ENCODE measurements at regions not wholly inside any gene's neighbourhood (a gene's known extent, or its start where the extent isn't known, plus 50 kb on each side); places are given as distances from the start of the nearest gene placed in this dataset.
"Not testable (repeated sequence)": the region's sequence is repeated elsewhere in the genome, so short reads cannot be mapped to it uniquely, and the experiment has no call there.

- H3K27me3 ChIP-seq (replicated peaks; ENCODE audit: insufficient read depth); H3K4me1 ChIP-seq (replicated peaks); H3K9me3 ChIP-seq; H3K27ac ChIP-seq; H3K4me3 ChIP-seq; H3K36me3 ChIP-seq; DNase-seq (ENCODE audit: low spot score); intact Hi-C loops (cut with DNase I): not testable (repeated sequence)
- WGBS, result 99% methylated on average over 2 of the region's 2 CpGs
These were observed 74.4 kb upstream of the RTN4 start for GRCh38 chr2:55124682-55125081.

- 66% methylated on average over 2 of the region's 2 CpGs for WGBS
- H3K9me3 ChIP-seq, result no peaks in the 10 kb centered on the region
- no peaks in the 10 kb centered on the region for H3K4me1 ChIP-seq (replicated peaks)
- TF ChIP-seq POLR2A (IDR thresholded peaks at IDR 0.05) (no peak), CTCF (IDR thresholded peaks at IDR 0.05) (no peak), POLR2AphosphoS5 (IDR thresholded peaks at IDR 0.05) (no peak)
- H3K27me3 ChIP-seq (replicated peaks; ENCODE audit: insufficient read depth), result no peaks in the 10 kb centered on the region
- H3K36me3 ChIP-seq, result no peaks in the 10 kb centered on the region
- no peak for DNase-seq (ENCODE audit: low spot score)
- intact Hi-C loops (cut with DNase I), result no loop called here
- H3K4me3 ChIP-seq, result no peak overlapping the region
- no peak overlapping the region for H3K27ac ChIP-seq
These were observed 73.6 kb upstream of the RTN4 start for GRCh38 chr2:55123851-55124269.

- no peaks in the 10 kb centered on the region for H3K9me3 ChIP-seq
- no peak overlapping the region for H3K4me3 ChIP-seq
- WGBS, result 38% methylated on average over 8 of the region's 8 CpGs
- TF ChIP-seq CTCF (IDR thresholded peaks at IDR 0.05), result no peak
- no peak for TF ChIP-seq POLR2AphosphoS5 (IDR thresholded peaks at IDR 0.05)
- TF ChIP-seq POLR2A (IDR thresholded peaks at IDR 0.05), result no peak
- no peak overlapping the region for H3K27ac ChIP-seq
- intact Hi-C loops (cut with DNase I), result no loop called here
- no peaks in the 10 kb centered on the region for H3K36me3 ChIP-seq
- no peak for DNase-seq (ENCODE audit: low spot score)
- no peaks in the 10 kb centered on the region for H3K4me1 ChIP-seq (replicated peaks)
- no peaks in the 10 kb centered on the region for H3K27me3 ChIP-seq (replicated peaks; ENCODE audit: insufficient read depth)
These were observed 70.5 kb upstream of the RTN4 start for GRCh38 chr2:55120634-55121359.

GRCh38 chr2:55119711-55120487 is 69.6 kb upstream of the RTN4 start:
- intact Hi-C loops (cut with DNase I), result no loop called here
- DNase-seq (ENCODE audit: low spot score), result no peak
- TF ChIP-seq POLR2AphosphoS5 (IDR thresholded peaks at IDR 0.05) (no peak), POLR2A (IDR thresholded peaks at IDR 0.05) (no peak), CTCF (IDR thresholded peaks at IDR 0.05) (no peak)
- Histone ChIP-seq H3K4me3 (no peak overlapping the region), H3K4me1 (replicated peaks) (no peaks in the 10 kb centered on the region), H3K27ac (no peak overlapping the region), H3K36me3 (no peaks in the 10 kb centered on the region), H3K27me3 (replicated peaks; ENCODE audit: insufficient read depth) (no peaks in the 10 kb centered on the region), H3K9me3 (no peaks in the 10 kb centered on the region)
- WGBS, result 86% methylated on average over 10 of the region's 10 CpGs

- intact Hi-C loops (cut with DNase I), result no loop called here
- DNase-seq (ENCODE audit: low spot score), result no peak
- H3K4me3 ChIP-seq, result no peak overlapping the region
- no peaks in the 10 kb centered on the region for H3K4me1 ChIP-seq (replicated peaks)
- no peaks in the 10 kb centered on the region for H3K27me3 ChIP-seq (replicated peaks; ENCODE audit: insufficient read depth)
- 27% methylated on average over 3 of the region's 3 CpGs for WGBS
- H3K27ac ChIP-seq, result no peak overlapping the region
- TF ChIP-seq CTCF (IDR thresholded peaks at IDR 0.05), result no peak
- no peak for TF ChIP-seq POLR2AphosphoS5 (IDR thresholded peaks at IDR 0.05)
- TF ChIP-seq POLR2A (IDR thresholded peaks at IDR 0.05), result no peak
- no peaks in the 10 kb centered on the region for H3K9me3 ChIP-seq
- no peaks in the 10 kb centered on the region for H3K36me3 ChIP-seq
These were observed 68.4 kb upstream of the RTN4 start for GRCh38 chr2:55118643-55119083.

All from prostate gland (tissue), 2 donors.